Right lobe of liver (tissue), 4 donors: ENCODE measurements at regions not wholly inside any gene's neighbourhood (a gene's known extent, or its start where the extent isn't known, plus 50 kb on each side); places are given as distances from the start of the nearest gene placed in this dataset.

Experiments used
- POLR2A ChIP-seq: fragments of 450-650 bp; IDR thresholded peaks from one replicate; pipeline ENCODE4 v1.6.1; 2017; ENCODE audit warnings: antibody characterized with exemption, mild to moderate bottlenecking
- TF ChIP-seq, protein P1 (sequence below), 4 donors: fragments of 200-600 bp in 3 of 4; fragments of 450-650 bp in 1 of 4; IDR thresholded peaks; one replicate each; pipeline versions ENCODE4 v1.5.1 to v1.8.0; 2016 to 2022; ENCODE audit warnings: antibody characterized with exemption in 4 of 4, mild to moderate bottlenecking in 2 of 4
- donor health status: DM: no; HTN: no; CAD: no.
- donor health status: DM: no; HTN: no; CAD: no.
- donor health status: DM: no; HTN: yes; CAD: no.

DNA sequence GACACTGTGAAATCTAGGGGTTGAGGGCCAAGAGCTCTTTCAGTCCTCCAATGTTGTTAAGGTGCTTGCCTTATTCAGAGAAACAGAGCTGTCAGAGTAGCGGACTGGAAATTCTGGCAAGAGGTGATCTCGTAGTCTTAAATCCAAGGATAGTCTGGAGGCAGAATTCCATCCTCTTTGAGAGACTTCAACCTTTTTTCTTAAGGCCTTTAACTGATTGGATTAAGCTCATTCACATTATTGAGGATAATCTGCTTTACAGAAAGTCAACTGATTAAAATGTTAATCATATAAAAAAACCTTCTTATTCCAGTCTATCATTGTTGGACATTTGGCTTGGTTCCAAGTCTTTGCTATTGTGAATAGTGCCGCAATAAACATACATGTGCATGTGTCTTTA lies 243.1 kb upstream of the COX7C start:
- TF ChIP-seq, protein P1, sequence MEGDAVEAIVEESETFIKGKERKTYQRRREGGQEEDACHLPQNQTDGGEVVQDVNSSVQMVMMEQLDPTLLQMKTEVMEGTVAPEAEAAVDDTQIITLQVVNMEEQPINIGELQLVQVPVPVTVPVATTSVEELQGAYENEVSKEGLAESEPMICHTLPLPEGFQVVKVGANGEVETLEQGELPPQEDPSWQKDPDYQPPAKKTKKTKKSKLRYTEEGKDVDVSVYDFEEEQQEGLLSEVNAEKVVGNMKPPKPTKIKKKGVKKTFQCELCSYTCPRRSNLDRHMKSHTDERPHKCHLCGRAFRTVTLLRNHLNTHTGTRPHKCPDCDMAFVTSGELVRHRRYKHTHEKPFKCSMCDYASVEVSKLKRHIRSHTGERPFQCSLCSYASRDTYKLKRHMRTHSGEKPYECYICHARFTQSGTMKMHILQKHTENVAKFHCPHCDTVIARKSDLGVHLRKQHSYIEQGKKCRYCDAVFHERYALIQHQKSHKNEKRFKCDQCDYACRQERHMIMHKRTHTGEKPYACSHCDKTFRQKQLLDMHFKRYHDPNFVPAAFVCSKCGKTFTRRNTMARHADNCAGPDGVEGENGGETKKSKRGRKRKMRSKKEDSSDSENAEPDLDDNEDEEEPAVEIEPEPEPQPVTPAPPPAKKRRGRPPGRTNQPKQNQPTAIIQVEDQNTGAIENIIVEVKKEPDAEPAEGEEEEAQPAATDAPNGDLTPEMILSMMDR (IDR thresholded peaks at IDR 0.05), result no peak
- TF ChIP-seq POLR2A, result no peak
